T-helper 2 cell treated with Interferon-gamma antibody and Interleukin-4, amounts not matched to agents 5 μg/mL and 100 μg/mL, for 36 hours (primary cell): ENCODE measurements at regions not wholly inside any gene's neighbourhood (a gene's known extent, or its start where the extent isn't known, plus 50 kb on each side); places are given as distances from the start of the nearest gene placed in this dataset.

ENCODE experiments used
- DNase-seq: peaks from one replicate; pipeline ENCODE4 v3.0.0; 2021; ENCODE audit warnings: low spot score
- H3K27ac Mint-ChIP-seq: one replicate; pipeline ENCODE4 v1.8.0; 2021; ENCODE audit warnings: mild to moderate bottlenecking, mixed read lengths
- H3K27me3 Mint-ChIP-seq: one replicate; pipeline ENCODE4 v1.8.0; 2021; ENCODE audit warnings: low read depth, mixed read lengths
- H3K36me3 Mint-ChIP-seq: one replicate; pipeline ENCODE4 v1.8.0; 2021; ENCODE audit warnings: low read depth, mixed read lengths
- H3K4me1 Mint-ChIP-seq: one replicate; pipeline ENCODE4 v1.8.0; 2021; ENCODE audit warnings: low read depth, mixed read lengths
- H3K4me3 Mint-ChIP-seq: one replicate; pipeline ENCODE4 v1.8.0; 2022; ENCODE audit warnings: mild to moderate bottlenecking, moderate library complexity, mixed read lengths
- H3K9me3 Mint-ChIP-seq: one replicate; pipeline ENCODE4 v1.8.0; 2021; ENCODE audit warnings: mixed read lengths

- no peak for DNase-seq
- Mint-ChIP-seq H3K27ac (no peak overlapping the region), H3K4me1 (peaks cover 2% of the 10 kb centered on the region), H3K9me3 (no peaks in the 10 kb centered on the region), H3K36me3 (no peaks in the 10 kb centered on the region), H3K27me3 (peaks cover 2% of the 10 kb centered on the region), H3K4me3 (no peak overlapping the region)
Measured at GRCh38 chr2:106041150-106041549, 153.0 kb downstream of the UXS1 start.

- Mint-ChIP-seq H3K4me3 (no peak overlapping the region), H3K9me3 (no peaks in the 10 kb centered on the region), H3K27ac (no peak overlapping the region), H3K27me3 (peaks cover 7% of the 10 kb centered on the region), H3K4me1 (peaks cover 2% of the 10 kb centered on the region), H3K36me3 (no peaks in the 10 kb centered on the region)
- DNase-seq: no peak
Measured at GRCh38 chr2:106039634-106040315, 154.3 kb downstream of the UXS1 start.

- no peak overlapping the region for H3K27ac Mint-ChIP-seq
- H3K27me3 Mint-ChIP-seq: peaks cover 8% of the 10 kb centered on the region
- H3K4me3 Mint-ChIP-seq: no peak overlapping the region
Measured at GRCh38 chr2:106038601-106039375, 155.3 kb downstream of the UXS1 start.

GRCh38 chr2:106037932-106038331 is 156.2 kb downstream of the UXS1 start:
- no peaks in the 10 kb centered on the region for H3K36me3 Mint-ChIP-seq
- no peak overlapping the region for H3K27ac Mint-ChIP-seq

More at GRCh38 chr2:106038601-106039375, 155.3 kb downstream of the UXS1 start:
- no peak for DNase-seq
- H3K36me3 Mint-ChIP-seq: no peaks in the 10 kb centered on the region
- peaks cover 2% of the 10 kb centered on the region for H3K4me1 Mint-ChIP-seq
- H3K9me3 Mint-ChIP-seq: no peaks in the 10 kb centered on the region

GRCh38 chr2:106037262-106037661 is 156.8 kb downstream of the UXS1 start:
- no peaks in the 10 kb centered on the region for H3K9me3 Mint-ChIP-seq
- H3K36me3 Mint-ChIP-seq: no peaks in the 10 kb centered on the region
- H3K27ac Mint-ChIP-seq: no peak overlapping the region
- DNase-seq: no peak
- peaks cover 2% of the 10 kb centered on the region for H3K4me1 Mint-ChIP-seq
- H3K27me3 Mint-ChIP-seq: peaks cover 10% of the 10 kb centered on the region
- H3K4me3 Mint-ChIP-seq: no peak overlapping the region

More at GRCh38 chr2:106037932-106038331, 156.2 kb downstream of the UXS1 start:
- Mint-ChIP-seq H3K9me3 (no peaks in the 10 kb centered on the region), H3K27me3 (peaks cover 10% of the 10 kb centered on the region), H3K4me3 (no peak overlapping the region), H3K4me1 (peaks cover 2% of the 10 kb centered on the region)
- no peak for DNase-seq

GRCh38 chr2:106034325-106034724 is 159.8 kb downstream of the UXS1 start:
- H3K4me3 Mint-ChIP-seq: no peak overlapping the region
- no peaks in the 10 kb centered on the region for H3K36me3 Mint-ChIP-seq
- no peak for DNase-seq
- no peak overlapping the region for H3K27ac Mint-ChIP-seq
- peaks cover 10% of the 10 kb centered on the region for H3K27me3 Mint-ChIP-seq
- peaks cover 6% of the 10 kb centered on the region for H3K4me1 Mint-ChIP-seq
- no peaks in the 10 kb centered on the region for H3K9me3 Mint-ChIP-seq

- H3K27me3 Mint-ChIP-seq: peaks cover 8% of the 10 kb centered on the region
- no peak for DNase-seq
- no peaks in the 10 kb centered on the region for H3K9me3 Mint-ChIP-seq
- H3K27ac Mint-ChIP-seq: no peak overlapping the region
- H3K4me1 Mint-ChIP-seq: peaks cover 10% of the 10 kb centered on the region
- no peaks in the 10 kb centered on the region for H3K36me3 Mint-ChIP-seq
- H3K4me3 Mint-ChIP-seq: no peak overlapping the region
Measured at GRCh38 chr2:106032676-106033075, 161.4 kb downstream of the UXS1 start.

GRCh38 chr2:106030287-106031268 is 163.5 kb downstream of the UXS1 start:
- H3K4me1 Mint-ChIP-seq: peaks cover 14% of the 10 kb centered on the region
- no peak overlapping the region for H3K4me3 Mint-ChIP-seq
- no peaks in the 10 kb centered on the region for H3K36me3 Mint-ChIP-seq
- peak; percentile 8 for DNase-seq
- no peaks in the 10 kb centered on the region for H3K9me3 Mint-ChIP-seq
- peaks cover 5% of the 10 kb centered on the region for H3K27me3 Mint-ChIP-seq
- H3K27ac Mint-ChIP-seq: no peak overlapping the region

- DNase-seq: no peak
- H3K4me3 Mint-ChIP-seq: no peak overlapping the region
- H3K27ac Mint-ChIP-seq: no peak overlapping the region
- H3K9me3 Mint-ChIP-seq: no peaks in the 10 kb centered on the region
- H3K27me3 Mint-ChIP-seq: peaks cover 7% of the 10 kb centered on the region
- peaks cover 14% of the 10 kb centered on the region for H3K4me1 Mint-ChIP-seq
- H3K36me3 Mint-ChIP-seq: no peaks in the 10 kb centered on the region
Measured at GRCh38 chr2:106028192-106028591, 165.9 kb downstream of the UXS1 start.

GRCh38 chr2:106026271-106027190 is 167.6 kb downstream of the UXS1 start:
- Mint-ChIP-seq H3K36me3 (no peaks in the 10 kb centered on the region), H3K4me1 (peaks cover 14% of the 10 kb centered on the region), H3K9me3 (no peaks in the 10 kb centered on the region), H3K27me3 (peaks cover 7% of the 10 kb centered on the region), H3K27ac (no peak overlapping the region), H3K4me3 (no peak overlapping the region)
- no peak for DNase-seq

- H3K4me3 Mint-ChIP-seq: no peak overlapping the region
- no peak overlapping the region for H3K27ac Mint-ChIP-seq
- no peak for DNase-seq
- H3K4me1 Mint-ChIP-seq: peaks cover 14% of the 10 kb centered on the region
- no peaks in the 10 kb centered on the region for H3K9me3 Mint-ChIP-seq
- H3K27me3 Mint-ChIP-seq: peaks cover 7% of the 10 kb centered on the region
- no peaks in the 10 kb centered on the region for H3K36me3 Mint-ChIP-seq
Measured at GRCh38 chr2:106025796-106026195, 168.3 kb downstream of the UXS1 start.

- Mint-ChIP-seq H3K36me3 (no peaks in the 10 kb centered on the region), H3K4me3 (no peak overlapping the region), H3K9me3 (no peaks in the 10 kb centered on the region), H3K4me1 (peaks cover 10% of the 10 kb centered on the region), H3K27ac (no peak overlapping the region), H3K27me3 (peaks cover 7% of the 10 kb centered on the region)
- DNase-seq: no peak
Measured at GRCh38 chr2:106021662-106022028, 172.5 kb downstream of the UXS1 start.
